ENCODE measurements at regions not wholly inside any gene's neighbourhood (a gene's known extent, or its start where the extent isn't known, plus 50 kb on each side); places are given as distances from the start of the nearest gene placed in this dataset.

DNA sequence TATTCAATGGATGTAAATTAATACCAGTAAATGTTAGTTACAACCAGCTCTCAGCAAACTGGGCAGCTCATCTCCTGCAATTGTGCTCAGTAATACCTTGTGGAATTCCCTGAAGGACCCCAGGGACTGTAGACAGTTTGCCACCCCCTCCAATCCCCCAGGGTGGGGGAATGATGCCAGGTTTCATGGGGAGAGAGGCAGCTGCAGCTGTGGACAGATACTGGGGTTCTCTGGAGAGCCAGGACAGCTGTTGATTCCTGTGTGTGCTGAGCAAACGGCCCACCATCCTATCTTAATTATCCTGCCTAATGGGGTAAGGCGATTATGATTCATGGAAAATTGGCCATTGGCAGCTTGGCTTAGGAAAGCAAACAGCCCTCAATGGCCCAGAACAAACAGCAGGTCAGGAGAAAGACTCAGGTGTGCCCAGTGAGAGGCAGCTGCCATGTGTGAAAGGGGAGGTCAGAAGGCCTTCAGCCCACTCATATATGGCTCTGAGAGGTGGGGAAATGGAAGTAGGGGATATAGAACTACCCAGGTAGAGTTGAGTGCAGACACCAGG lies 148.9 kb upstream of the CTTNBP2NL start:
- TF ChIP-seq POLR2AphosphoS5 (IDR thresholded peaks at IDR 0.05; ENCODE audit: low read depth, low read length) (no peak), POLR2A (IDR thresholded peaks at IDR 0.05; ENCODE audit: low read depth, low read length) (no peak), TAF1 (IDR thresholded peaks at IDR 0.05; ENCODE audit: low read depth, low read length) (no peak)
